Loucy (cell line): ENCODE measurements at regions not wholly inside any gene's neighbourhood (a gene's known extent, or its start where the extent isn't known, plus 50 kb on each side); places are given as distances from the start of the nearest gene placed in this dataset.

Experiments
- CTCF ChIP-seq: fragments of 200-600 bp; sonication (generic); conservative IDR thresholded peaks from 2 replicates; pipeline ENCODE4 v1.5.1; 2014; ENCODE audit warnings: mild to moderate bottlenecking, antibody characterized with exemption, low read length
- EZH2phosphoT487 ChIP-seq: fragments of 200-600 bp; IDR thresholded peaks from 2 replicates; pipeline ENCODE4 v1.6.1; 2018; ENCODE audit warnings: antibody characterized with exemption, mild to moderate bottlenecking, moderate library complexity, borderline replicate concordance

- TF ChIP-seq CTCF (no peak), EZH2phosphoT487 (no peak)
These were observed 78.7 kb upstream of the GPRC5B start for GRCh38 chr16:19963301-19963700.
